ENCODE measurements at regions not wholly inside any gene's neighbourhood (a gene's known extent, or its start where the extent isn't known, plus 50 kb on each side); places are given as distances from the start of the nearest gene placed in this dataset.

- TF ChIP-seq CTCF (conservative IDR thresholded peaks at IDR 0.05) (no peak), EZH2 (IDR thresholded peaks at IDR 0.05; ENCODE audit: low read depth) (no peak)
These were observed 200.5 kb downstream of the ACKR3 start for GRCh38 chr2:236769981-236770671.
